ENCODE measurements at regions not wholly inside any gene's neighbourhood (a gene's known extent, or its start where the extent isn't known, plus 50 kb on each side); places are given as distances from the start of the nearest gene placed in this dataset.

DNA sequence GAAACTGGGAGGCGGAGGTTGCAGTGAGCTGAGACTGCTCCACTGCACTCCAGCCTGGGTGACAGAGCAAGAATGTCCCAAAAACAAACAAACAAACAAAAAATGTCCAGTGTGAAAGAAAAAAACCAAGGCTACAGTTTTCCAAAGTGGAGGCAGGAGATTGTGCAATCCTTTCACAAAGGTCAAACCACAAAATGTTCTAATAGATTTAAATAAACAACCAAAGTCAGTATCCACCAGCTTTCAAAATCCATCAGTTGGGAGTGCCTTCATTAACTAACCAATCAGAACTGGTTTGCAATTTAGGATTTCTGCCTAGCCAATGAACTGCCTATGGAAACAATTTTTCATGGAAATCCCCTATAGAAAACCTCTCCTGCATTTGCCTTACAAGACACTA is 52.3 kb upstream of the TRIM9 start:
- TF ChIP-seq, protein P1, sequence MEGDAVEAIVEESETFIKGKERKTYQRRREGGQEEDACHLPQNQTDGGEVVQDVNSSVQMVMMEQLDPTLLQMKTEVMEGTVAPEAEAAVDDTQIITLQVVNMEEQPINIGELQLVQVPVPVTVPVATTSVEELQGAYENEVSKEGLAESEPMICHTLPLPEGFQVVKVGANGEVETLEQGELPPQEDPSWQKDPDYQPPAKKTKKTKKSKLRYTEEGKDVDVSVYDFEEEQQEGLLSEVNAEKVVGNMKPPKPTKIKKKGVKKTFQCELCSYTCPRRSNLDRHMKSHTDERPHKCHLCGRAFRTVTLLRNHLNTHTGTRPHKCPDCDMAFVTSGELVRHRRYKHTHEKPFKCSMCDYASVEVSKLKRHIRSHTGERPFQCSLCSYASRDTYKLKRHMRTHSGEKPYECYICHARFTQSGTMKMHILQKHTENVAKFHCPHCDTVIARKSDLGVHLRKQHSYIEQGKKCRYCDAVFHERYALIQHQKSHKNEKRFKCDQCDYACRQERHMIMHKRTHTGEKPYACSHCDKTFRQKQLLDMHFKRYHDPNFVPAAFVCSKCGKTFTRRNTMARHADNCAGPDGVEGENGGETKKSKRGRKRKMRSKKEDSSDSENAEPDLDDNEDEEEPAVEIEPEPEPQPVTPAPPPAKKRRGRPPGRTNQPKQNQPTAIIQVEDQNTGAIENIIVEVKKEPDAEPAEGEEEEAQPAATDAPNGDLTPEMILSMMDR (IDR thresholded peaks at IDR 0.05; ENCODE audit: extremely low read depth in 1 of 2, insufficient read depth in 1 of 2, low read depth in 1 of 2, low read length in 2 of 2) = no peak
- TF ChIP-seq EZH2 (IDR thresholded peaks at IDR 0.05; ENCODE audit: borderline replicate concordance, low read depth, low read length, severe bottlenecking) (no peak), POLR2A (IDR thresholded peaks at IDR 0.05; ENCODE audit: low read depth, low read length) (no peak), POLR2AphosphoS5 (IDR thresholded peaks at IDR 0.05; ENCODE audit: insufficient read depth, low read depth, low read length) (no peak), JUN (IDR thresholded peaks at IDR 0.05; ENCODE audit: borderline replicate concordance, insufficient read depth, insufficient read length, low read depth) (no peak)

Data from endothelial cell of umbilical vein (primary cell).